ENCODE measurements at regions not wholly inside any gene's neighbourhood (a gene's known extent, or its start where the extent isn't known, plus 50 kb on each side); places are given as distances from the start of the nearest gene placed in this dataset.
A peak's percentile ranks its signal among the peaks of the same experiment; 100 is the strongest.

DNA sequence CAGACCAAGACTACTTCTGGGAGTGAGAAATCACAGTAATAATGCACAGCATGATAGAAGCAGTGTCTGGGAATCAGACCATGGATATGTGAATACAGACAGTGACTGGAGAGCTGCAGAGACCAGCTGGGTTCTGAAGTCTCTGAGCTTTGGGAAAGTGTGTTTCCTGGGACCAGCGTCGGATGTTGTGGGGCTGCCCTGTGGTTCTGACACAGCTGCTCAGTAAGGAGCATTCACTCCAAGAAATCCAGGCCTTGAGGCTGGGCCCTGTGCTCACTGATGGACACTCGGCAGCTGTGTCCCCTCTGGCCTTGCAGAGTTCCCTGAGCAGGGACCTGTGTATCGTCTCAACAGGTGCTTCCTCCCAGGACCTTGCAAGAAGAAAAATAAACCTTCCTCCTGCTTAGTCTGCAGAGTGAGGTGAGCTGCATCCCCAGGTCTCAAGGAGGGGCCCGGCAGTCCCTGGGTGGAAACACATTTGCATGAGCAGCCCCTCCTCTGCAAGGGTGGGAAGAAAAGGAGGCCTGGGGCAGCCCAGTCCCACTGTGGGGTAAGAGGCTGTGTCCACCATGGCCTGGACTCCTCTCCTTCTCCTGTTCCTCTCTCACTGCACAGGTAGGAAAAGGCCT is 107.9 kb downstream of the VPREB1 start:
- no peaks in the 10 kb centered on the region for H3K27me3 ChIP-seq
- H3K4me1 ChIP-seq, result no peaks in the 10 kb centered on the region
- TF ChIP-seq, protein P1, sequence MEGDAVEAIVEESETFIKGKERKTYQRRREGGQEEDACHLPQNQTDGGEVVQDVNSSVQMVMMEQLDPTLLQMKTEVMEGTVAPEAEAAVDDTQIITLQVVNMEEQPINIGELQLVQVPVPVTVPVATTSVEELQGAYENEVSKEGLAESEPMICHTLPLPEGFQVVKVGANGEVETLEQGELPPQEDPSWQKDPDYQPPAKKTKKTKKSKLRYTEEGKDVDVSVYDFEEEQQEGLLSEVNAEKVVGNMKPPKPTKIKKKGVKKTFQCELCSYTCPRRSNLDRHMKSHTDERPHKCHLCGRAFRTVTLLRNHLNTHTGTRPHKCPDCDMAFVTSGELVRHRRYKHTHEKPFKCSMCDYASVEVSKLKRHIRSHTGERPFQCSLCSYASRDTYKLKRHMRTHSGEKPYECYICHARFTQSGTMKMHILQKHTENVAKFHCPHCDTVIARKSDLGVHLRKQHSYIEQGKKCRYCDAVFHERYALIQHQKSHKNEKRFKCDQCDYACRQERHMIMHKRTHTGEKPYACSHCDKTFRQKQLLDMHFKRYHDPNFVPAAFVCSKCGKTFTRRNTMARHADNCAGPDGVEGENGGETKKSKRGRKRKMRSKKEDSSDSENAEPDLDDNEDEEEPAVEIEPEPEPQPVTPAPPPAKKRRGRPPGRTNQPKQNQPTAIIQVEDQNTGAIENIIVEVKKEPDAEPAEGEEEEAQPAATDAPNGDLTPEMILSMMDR (IDR thresholded peaks at IDR 0.05), result no peak
- TF ChIP-seq POLR2AphosphoS5 (IDR thresholded peaks at IDR 0.05; ENCODE audit: insufficient read depth in 1 of 2, low read depth in 1 of 2) (no peak), POLR2A (IDR thresholded peaks at IDR 0.05) (no peak)
- H3K4me3 ChIP-seq, result no peak overlapping the region
- intact Hi-C loops (cut with DNase I), result no loop called here
- H3K27ac ChIP-seq, result no peak overlapping the region
- DNase-seq (ENCODE audit: extremely low spot score in 2 of 2), result no peak
- H3K9me3 ChIP-seq, result no peaks in the 10 kb centered on the region
- H3K36me3 ChIP-seq, result no peaks in the 10 kb centered on the region

DNA sequence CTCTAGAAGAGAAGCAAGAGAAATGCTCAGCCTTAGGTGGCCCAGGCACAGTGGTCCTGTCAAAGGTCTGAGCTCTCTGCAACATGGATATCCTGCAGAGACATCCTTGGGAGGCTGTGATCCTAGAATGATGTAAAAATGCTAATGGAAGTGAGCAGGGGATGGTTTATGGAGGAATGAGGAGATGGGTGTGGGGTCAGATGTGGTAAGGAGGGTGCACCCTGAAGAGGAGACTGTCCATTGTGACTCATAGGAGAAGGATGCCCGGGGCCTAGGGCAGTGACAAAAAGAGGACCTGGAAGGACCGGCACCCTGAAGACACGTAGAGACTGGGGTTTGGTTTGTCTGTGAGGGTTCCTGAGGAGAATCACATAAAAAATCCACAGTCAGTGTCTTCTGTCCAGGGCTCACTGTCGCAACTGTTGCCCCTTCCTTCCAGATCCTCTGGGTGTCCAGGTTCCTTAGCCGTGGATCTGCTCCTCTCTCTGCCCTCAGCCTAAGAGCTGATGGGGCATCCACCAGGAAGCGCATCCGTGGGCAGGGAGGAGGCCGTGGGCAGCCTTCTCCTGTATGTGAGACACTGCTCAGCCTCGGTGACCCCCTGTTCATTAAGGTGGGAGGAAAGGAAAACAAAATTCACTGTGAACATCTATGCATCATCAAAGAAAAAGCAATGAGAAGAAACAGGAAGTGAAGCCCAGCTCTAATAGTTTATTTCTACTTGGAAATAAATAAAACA is 110.7 kb downstream of the VPREB1 start:
- no peak for DNase-seq (ENCODE audit: extremely low spot score in 2 of 2)
- no peaks in the 10 kb centered on the region for H3K36me3 ChIP-seq
- TF ChIP-seq, protein P1 (IDR thresholded peaks at IDR 0.05), result no peak
- TF ChIP-seq POLR2A (IDR thresholded peaks at IDR 0.05) (no peak), POLR2AphosphoS5 (IDR thresholded peaks at IDR 0.05; ENCODE audit: insufficient read depth in 1 of 2, low read depth in 1 of 2) (no peak)
- no peaks in the 10 kb centered on the region for H3K4me1 ChIP-seq
- no peaks in the 10 kb centered on the region for H3K9me3 ChIP-seq
- H3K27me3 ChIP-seq, result no peaks in the 10 kb centered on the region
- intact Hi-C loops (cut with DNase I), result no loop called here
- H3K27ac ChIP-seq, result no peak overlapping the region
- H3K4me3 ChIP-seq, result no peak overlapping the region

DNA sequence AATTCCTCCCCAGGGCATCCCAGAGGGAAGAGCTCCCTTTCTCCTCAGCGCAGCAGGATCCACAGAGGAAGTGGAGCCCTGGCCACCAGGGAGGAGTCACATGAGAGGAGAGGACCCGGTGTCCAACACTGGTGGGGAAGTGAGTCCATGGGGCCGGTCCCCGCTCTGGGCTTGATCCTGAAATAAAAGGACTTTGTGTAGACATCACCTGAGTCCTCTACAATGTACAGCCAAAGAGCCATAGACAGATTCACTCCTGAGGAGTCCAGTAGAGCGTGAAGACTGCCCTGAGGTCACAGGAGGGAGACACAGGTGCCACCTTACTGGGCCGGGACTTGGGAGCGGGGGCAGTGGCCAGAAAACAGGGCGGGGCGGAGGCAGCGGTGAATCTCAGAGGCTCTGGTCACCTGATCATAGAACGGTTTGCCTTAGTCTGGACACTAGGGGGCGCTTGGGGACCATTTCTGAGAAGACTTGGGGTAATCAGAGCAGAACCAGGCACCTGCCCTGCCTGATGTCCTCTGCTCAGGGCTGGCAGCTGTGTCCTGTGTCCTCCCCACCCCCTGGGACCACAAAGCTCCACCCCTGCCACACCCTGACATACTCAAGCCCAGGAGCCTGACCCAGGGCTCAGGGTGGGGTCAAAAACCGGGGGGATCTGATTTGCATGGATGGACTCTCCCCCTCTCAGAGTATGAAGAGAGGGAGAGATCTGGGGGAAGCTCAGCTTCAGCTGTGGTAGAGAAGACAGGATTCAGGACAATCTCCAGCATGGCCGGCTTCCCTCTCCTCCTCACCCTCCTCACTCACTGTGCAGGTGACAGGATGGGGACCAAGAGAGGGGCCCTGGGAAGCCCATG is 112.7 kb downstream of the VPREB1 start:
- H3K27me3 ChIP-seq, result no peaks in the 10 kb centered on the region
- TF ChIP-seq, protein P1 (IDR thresholded peaks at IDR 0.05), result peak in 2 of 3 experiments; percentile 28 to 44
- no peak for TF ChIP-seq POLR2AphosphoS5 (IDR thresholded peaks at IDR 0.05; ENCODE audit: insufficient read depth in 1 of 2, low read depth in 1 of 2)
- TF ChIP-seq POLR2A (IDR thresholded peaks at IDR 0.05), result no peak
- no peaks in the 10 kb centered on the region for H3K36me3 ChIP-seq
- no peaks in the 10 kb centered on the region for H3K9me3 ChIP-seq
- no peaks in the 10 kb centered on the region for H3K4me1 ChIP-seq
- intact Hi-C loops (cut with DNase I), result no loop called here
- no peak for DNase-seq (ENCODE audit: extremely low spot score in 2 of 2)
- no peak overlapping the region for H3K27ac ChIP-seq
- no peak overlapping the region for H3K4me3 ChIP-seq

DNA sequence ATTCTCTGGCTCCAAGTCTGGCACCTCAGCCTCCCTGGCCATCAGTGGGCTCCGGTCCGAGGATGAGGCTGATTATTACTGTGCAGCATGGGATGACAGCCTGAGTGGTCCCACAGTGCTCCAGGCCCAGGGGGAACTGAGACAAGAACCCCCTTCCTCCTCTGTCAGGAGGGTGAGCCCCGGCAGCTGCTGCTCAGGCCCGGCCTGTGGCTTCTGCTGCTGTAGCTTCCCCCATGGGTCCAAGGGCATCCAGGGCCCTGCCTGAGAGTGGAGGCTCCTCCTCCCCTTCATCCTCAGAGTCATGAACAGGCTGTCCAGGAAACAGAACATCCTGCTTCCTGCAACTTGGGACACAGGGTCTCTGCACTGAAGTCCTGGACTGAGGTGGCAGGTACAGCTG is 113.6 kb downstream of the VPREB1 start:
- Histone ChIP-seq H3K27me3 (no peaks in the 10 kb centered on the region), H3K9me3 (no peaks in the 10 kb centered on the region), H3K36me3 (no peaks in the 10 kb centered on the region), H3K4me1 (no peaks in the 10 kb centered on the region), H3K4me3 (no peak overlapping the region), H3K27ac (no peak overlapping the region)
- no peak for TF ChIP-seq POLR2A (IDR thresholded peaks at IDR 0.05)
- DNase-seq (ENCODE audit: extremely low spot score in 2 of 2), result no peak
- intact Hi-C loops (cut with DNase I), result no loop called here

DNA sequence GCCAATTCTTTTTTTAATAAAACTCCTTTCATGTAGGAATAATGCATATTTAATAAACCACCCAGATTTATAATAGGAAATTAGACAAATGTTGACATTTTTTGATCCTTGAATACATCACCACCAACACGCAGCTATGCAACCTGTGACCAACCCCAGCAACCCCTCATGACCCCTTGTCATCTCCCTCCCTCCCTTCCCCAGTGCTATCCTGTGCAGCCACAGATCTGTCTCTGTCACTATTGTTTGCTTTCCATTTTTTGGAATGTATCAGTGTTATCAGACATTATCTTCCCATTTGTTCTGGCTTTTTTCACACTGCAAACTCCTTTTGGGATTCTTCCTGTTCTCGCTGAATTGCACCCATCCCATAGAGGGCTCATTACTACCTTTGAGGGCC is 114.1 kb downstream of the VPREB1 start:
- intact Hi-C loops (cut with DNase I), result no loop called here
- TF ChIP-seq POLR2AphosphoS5 (IDR thresholded peaks at IDR 0.05; ENCODE audit: insufficient read depth in 1 of 2, low read depth in 1 of 2), result no peak
- no peak for TF ChIP-seq POLR2A (IDR thresholded peaks at IDR 0.05)
- TF ChIP-seq, protein P1 (IDR thresholded peaks at IDR 0.05), result no peak
- Histone ChIP-seq H3K36me3 (no peaks in the 10 kb centered on the region), H3K9me3 (no peaks in the 10 kb centered on the region), H3K4me1 (no peaks in the 10 kb centered on the region), H3K27ac (no peak overlapping the region), H3K27me3 (no peaks in the 10 kb centered on the region), H3K4me3 (no peak overlapping the region)
- DNase-seq (ENCODE audit: extremely low spot score in 2 of 2), result no peak

Data from vagina (tissue), 2 donors.